Spinal cord (tissue), 10 donors: ENCODE measurements at regions not wholly inside any gene's neighbourhood (a gene's known extent, or its start where the extent isn't known, plus 50 kb on each side); places are given as distances from the start of the nearest gene placed in this dataset. TPM values are rescaled to one million over a fixed set of nuclear protein-coding genes. Genes with fewer than 3 reads are reported as not detected.

Experiments
- DNase-seq, 6 donors: peaks; one replicate each; pipeline versions ENCODE4 v3.0.0 to v3.0.0-alpha.2; 2013 to 2015; ENCODE audit warnings: low spot score in 6 of 6, low read depth in 4 of 6
- H3K27ac ChIP-seq: one replicate; pipeline ENCODE4 v1.5.1; 2013; ENCODE audit warnings: low read depth, low read length, control low read depth
- H3K27me3 ChIP-seq: one replicate; pipeline ENCODE4 v1.6.1; 2013; ENCODE audit warnings: low read length; ENCODE audit not compliant: control insufficient read depth, insufficient read depth
- H3K36me3 ChIP-seq: one replicate; pipeline ENCODE4 v1.6.1; 2013; ENCODE audit warnings: low read length; ENCODE audit not compliant: control insufficient read depth, insufficient read depth
- H3K4me1 ChIP-seq: one replicate; pipeline ENCODE4 v1.6.1; 2013; ENCODE audit warnings: low read length; ENCODE audit not compliant: control insufficient read depth, insufficient read depth
- H3K4me3 ChIP-seq: one replicate; pipeline ENCODE4 v1.5.1; 2013; ENCODE audit warnings: low read depth, low read length, control low read depth
- H3K9me3 ChIP-seq: one replicate; pipeline ENCODE4 v1.6.1; 2013; ENCODE audit warnings: low read length; ENCODE audit not compliant: control insufficient read depth, insufficient read depth
- WGBS: methylation state at CpG from one replicate; pipeline ENCODE4 v1.1.5; 2013; ENCODE audit warnings: missing lambda C conversion rate; ENCODE audit not compliant: insufficient coverage; 5-methylcytosine and 5-hydroxymethylcytosine counted together
- small RNA-seq: library from RNA; depleted of rRNA; stranded (forward); fragments of <200 nt; gene quantifications from one replicate; pipeline ENCODE3, GENCODE V24; 2014; ENCODE audit warnings: low replicate concordance
- donor health status: healthy.

DNA sequence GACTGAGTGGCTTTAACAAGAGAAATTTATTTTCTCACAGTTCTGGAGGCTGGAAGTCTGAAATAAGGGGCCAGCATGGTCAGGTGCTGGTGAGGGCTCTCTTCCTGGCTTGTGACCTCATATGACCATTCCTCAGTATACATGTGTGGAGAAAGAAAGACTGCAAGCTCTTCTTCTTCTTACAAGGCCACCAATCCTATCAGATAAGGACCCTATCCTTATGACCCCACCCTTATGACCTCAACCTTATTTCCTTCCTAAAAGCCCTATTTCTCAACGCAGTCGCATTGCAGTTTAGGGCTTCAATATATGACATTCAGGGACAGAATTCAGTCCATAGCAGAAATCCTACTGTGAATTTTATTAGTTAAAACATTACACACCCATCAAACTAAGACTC is 124.4 kb upstream of the RAG2 start:
- WGBS: no CpG with 5 or more reads among the region's 2 CpGs
- Histone ChIP-seq H3K9me3 (no peaks in the 10 kb centered on the region), H3K36me3 (no peaks in the 10 kb centered on the region), H3K27me3 (no peaks in the 10 kb centered on the region), H3K4me1 (no peaks in the 10 kb centered on the region), H3K4me3 (no peak overlapping the region), H3K27ac (no peak overlapping the region)
- no peak for DNase-seq

DNA sequence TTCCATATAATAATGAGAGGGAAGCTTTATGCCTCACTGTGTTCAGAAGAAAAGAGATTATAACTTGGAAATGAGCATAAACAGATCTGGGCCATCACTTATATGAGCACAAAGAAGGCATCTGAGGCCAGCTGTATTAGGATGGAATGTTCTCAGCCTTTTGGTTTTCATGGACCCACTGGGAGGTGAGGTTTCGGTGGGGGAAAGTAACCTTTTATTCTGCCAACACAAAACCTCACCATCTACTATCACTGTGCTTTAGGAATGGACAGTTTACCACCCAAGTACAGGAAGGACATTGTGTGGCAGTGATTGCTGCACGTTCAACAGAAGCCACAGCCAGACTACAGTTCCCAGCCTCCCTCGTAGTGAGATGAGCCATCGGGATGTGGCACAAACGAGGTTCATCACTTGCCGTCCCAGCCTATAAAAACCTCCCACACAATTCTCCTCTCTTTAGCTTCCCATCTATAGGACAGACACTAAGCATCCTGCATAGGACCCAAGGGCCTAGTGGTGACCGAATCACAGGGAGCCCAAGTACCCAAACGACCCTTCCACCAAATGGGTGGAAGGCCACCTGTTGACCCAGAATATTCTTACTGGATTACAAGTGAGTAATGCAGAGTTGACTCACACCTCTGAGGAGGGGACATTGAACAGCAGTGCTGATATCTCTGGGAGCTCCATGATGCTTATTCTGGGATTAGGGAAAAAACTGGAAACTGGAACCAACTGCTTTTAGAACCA is 121.5 kb upstream of the RAG2 start:
- no peaks in the 10 kb centered on the region for H3K4me1 ChIP-seq

DNA sequence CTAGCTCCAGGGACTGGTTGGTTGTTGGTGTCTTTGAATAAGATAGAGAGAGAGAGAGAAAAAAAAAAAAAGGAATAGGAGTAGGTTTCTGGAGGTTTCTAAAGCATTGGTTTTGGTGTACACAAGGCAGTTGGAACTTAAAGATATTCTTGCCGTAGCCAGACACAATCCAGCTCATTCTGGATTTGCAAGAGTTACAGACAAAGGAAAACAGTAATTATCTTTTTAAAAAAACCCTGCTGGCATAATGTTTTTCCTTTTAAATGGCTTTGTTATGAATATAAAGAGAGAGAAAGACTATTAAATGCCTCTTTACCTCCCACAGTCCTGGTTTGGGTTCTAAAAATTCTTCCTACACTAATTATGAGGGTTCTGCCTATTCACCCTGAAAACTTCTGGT is 120.4 kb upstream of the RAG2 start:
- no peaks in the 10 kb centered on the region for H3K9me3 ChIP-seq
- WGBS: no CpG with 5 or more reads among the region's 1 CpG

More for the DNA sequence above, 121.5 kb upstream of the RAG2 start:
- WGBS: 69% methylated on average over 7 of the region's 8 CpGs
- H3K27ac ChIP-seq: no peak overlapping the region
- H3K36me3 ChIP-seq: no peaks in the 10 kb centered on the region
- no peak for DNase-seq
- H3K27me3 ChIP-seq: no peaks in the 10 kb centered on the region
- no peaks in the 10 kb centered on the region for H3K9me3 ChIP-seq
- no peak overlapping the region for H3K4me3 ChIP-seq

DNA sequence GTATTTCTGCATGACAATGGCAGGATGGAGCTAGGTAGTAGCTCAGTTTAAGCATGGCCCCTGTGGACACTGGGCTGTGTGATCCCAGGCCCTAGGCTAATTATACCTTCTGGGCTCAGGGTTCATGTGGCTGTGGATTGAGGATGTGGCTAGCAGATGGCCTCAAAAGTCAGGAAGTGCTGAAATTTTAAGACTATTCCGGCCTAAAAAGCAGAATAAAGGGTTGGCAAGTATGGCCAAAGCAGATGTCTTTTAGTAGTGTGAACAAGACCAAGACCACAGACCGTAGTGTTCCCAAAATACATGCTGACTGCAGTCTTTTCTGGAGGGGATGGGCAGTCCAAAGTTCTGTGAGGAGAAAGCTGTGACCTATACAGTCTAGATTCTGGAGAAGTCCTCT is 115.7 kb upstream of the RAG2 start:
- DNase-seq: no peak

More for the DNA sequence above, 120.4 kb upstream of the RAG2 start:
- Histone ChIP-seq H3K4me1 (no peaks in the 10 kb centered on the region), H3K4me3 (no peak overlapping the region), H3K27me3 (no peaks in the 10 kb centered on the region), H3K36me3 (no peaks in the 10 kb centered on the region), H3K27ac (no peak overlapping the region)
- no peak for DNase-seq

DNA sequence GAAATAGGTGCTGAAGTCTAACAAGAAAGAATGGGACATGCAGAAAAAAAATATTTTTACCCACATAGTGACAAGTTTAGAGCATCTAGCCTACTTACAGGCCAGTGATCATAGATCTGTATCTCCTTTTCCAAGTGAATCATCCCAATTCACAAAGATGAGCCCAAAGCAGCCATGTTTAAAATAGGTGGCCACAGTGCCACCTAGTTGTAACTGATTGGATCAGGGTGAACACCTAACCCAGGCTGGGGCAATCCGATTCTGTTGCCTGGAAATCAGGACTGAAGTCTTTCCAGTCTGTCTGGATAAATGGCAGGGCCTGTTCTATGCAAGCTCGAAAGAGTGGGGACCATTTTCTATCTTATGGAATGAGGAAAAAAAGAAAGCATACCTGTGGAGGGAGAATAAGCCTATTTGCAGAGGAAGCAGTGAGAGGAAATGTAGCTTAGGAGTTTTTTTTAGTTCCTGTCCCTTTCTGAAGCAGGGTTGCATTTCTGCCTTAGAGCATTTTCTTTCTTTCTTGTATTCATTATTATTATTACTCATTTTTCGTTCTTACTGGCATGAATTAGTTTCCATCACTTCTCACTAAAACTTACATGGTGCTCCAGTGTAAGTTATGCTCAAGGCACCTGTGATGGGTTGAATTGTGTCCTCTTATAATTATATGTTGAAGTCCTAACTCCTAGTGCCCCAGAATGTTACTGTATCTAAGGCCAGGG is 113.2 kb upstream of the RAG2 start:
- no peak for DNase-seq
- no peaks in the 10 kb centered on the region for H3K4me1 ChIP-seq

More for the DNA sequence above, 115.7 kb upstream of the RAG2 start:
- Histone ChIP-seq H3K27me3 (no peaks in the 10 kb centered on the region), H3K4me1 (no peaks in the 10 kb centered on the region), H3K36me3 (no peaks in the 10 kb centered on the region), H3K9me3 (no peaks in the 10 kb centered on the region), H3K4me3 (no peak overlapping the region), H3K27ac (no peak overlapping the region)
- WGBS: 74% methylated on average over 2 of the region's 2 CpGs

More for the DNA sequence above, 113.2 kb upstream of the RAG2 start:
- H3K36me3 ChIP-seq: no peaks in the 10 kb centered on the region
- H3K27ac ChIP-seq: no peak overlapping the region
- H3K9me3 ChIP-seq: no peaks in the 10 kb centered on the region
- no peaks in the 10 kb centered on the region for H3K27me3 ChIP-seq
- H3K4me3 ChIP-seq: no peak overlapping the region
- 83% methylated on average over 2 of the region's 3 CpGs for WGBS

Small RNAs in the stretch of these regions (small RNA-seq; reads per million reads assigned to genes)
- gene RF00322 (not detected), gene RNU6-99P (not detected)
